Thyroid gland (tissue), 4 donors: ENCODE measurements at regions not wholly inside any gene's neighbourhood (a gene's known extent, or its start where the extent isn't known, plus 50 kb on each side); places are given as distances from the start of the nearest gene placed in this dataset.

Experiments
- DNase-seq, 2 donors: peaks; one replicate each; pipeline ENCODE4 v3.0.0-alpha.2; 2019
- H3K27ac ChIP-seq, 3 donors: fragments of 200-600 bp; sonication (generic); 1 replicate in 2 of 3; 2 replicates in 1 of 3; pipeline ENCODE4 v1.5.1; 2016 to 2019; ENCODE audit warnings: mild to moderate bottlenecking in 1 of 3, moderate library complexity in 1 of 3
- H3K27me3 ChIP-seq: fragments of 200-600 bp; sonication (generic); one replicate; pipeline ENCODE4 v1.5.1; 2019
- H3K36me3 ChIP-seq, 2 donors: fragments of 200-600 bp; sonication (generic); one replicate each; pipeline ENCODE4 v1.5.1; 2016 to 2019
- H3K4me1 ChIP-seq, 2 donors: fragments of 200-600 bp; sonication (generic); one replicate each; pipeline ENCODE4 v1.5.1; 2017 to 2019
- H3K4me3 ChIP-seq, 3 donors: fragments of 200-600 bp; sonication (generic); replicated peaks in 1 of 3; 1 replicate in 2 of 3; 2 replicates in 1 of 3; pipeline ENCODE4 v1.5.1; 2016; ENCODE audit warnings: mild to moderate bottlenecking in 1 of 3
- H3K9me3 ChIP-seq: fragments of 200-600 bp; sonication (generic); one replicate; pipeline ENCODE4 v1.5.1; 2017
- POLR2A ChIP-seq, 2 donors: fragments of 450-650 bp; IDR thresholded peaks; one replicate each; pipeline ENCODE4 v1.6.1; 2017; ENCODE audit warnings: antibody characterized with exemption in 2 of 2, mild to moderate bottlenecking in 2 of 2, moderate library complexity in 1 of 2
- WGBS, 2 donors: methylation state at CpG; one replicate each; pipeline ENCODE4 v1.1.5; 2017; 5-methylcytosine and 5-hydroxymethylcytosine counted together
- intact Hi-C: fragments of 100-400 bp; cut with DNase I; formaldehyde crosslinking; loops from one replicate; pipeline ENCODE4 v1.15.1; 2023
- TF ChIP-seq, protein P1 (sequence below), 6 experiments: fragments of 200-600 bp in 3 of 6; fragments of 450-650 bp in 3 of 6; sonication (generic) in 3 of 6; IDR thresholded peaks; one replicate each; pipeline ENCODE4 v1.5.1; 2016 to 2019; ENCODE audit warnings: antibody characterized with exemption in 6 of 6, mild to moderate bottlenecking in 2 of 6, inconsistent platforms in 1 of 6, moderate library complexity in 1 of 6

DNA sequence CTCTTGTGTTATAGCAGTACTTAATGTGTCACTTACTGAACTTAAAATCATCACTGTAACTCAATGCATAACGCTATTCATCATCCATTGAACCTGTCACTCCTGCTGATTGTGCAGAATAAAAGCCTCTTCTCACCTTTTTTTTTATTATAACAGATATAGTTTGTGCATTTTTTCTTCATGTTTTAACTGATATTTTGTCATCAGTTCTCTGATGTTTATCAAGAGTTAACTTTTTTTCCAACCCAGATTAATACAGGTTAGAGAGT is 100.4 kb downstream of the SLIT2 start:
- peaks cover 22 to 31% of the 10 kb centered on the region in 2 donors for H3K4me1 ChIP-seq
- H3K36me3 ChIP-seq: no peaks in the 10 kb centered on the region
- DNase-seq: no peak
- 89 to 96% methylated on average over 1 of the region's 1 CpG for WGBS, 2 donors
- H3K27ac ChIP-seq: no peak overlapping the region
- TF ChIP-seq POLR2A (IDR thresholded peaks at IDR 0.05): no peak
- TF ChIP-seq, protein P1, sequence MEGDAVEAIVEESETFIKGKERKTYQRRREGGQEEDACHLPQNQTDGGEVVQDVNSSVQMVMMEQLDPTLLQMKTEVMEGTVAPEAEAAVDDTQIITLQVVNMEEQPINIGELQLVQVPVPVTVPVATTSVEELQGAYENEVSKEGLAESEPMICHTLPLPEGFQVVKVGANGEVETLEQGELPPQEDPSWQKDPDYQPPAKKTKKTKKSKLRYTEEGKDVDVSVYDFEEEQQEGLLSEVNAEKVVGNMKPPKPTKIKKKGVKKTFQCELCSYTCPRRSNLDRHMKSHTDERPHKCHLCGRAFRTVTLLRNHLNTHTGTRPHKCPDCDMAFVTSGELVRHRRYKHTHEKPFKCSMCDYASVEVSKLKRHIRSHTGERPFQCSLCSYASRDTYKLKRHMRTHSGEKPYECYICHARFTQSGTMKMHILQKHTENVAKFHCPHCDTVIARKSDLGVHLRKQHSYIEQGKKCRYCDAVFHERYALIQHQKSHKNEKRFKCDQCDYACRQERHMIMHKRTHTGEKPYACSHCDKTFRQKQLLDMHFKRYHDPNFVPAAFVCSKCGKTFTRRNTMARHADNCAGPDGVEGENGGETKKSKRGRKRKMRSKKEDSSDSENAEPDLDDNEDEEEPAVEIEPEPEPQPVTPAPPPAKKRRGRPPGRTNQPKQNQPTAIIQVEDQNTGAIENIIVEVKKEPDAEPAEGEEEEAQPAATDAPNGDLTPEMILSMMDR (IDR thresholded peaks at IDR 0.05): no peak
- no peak overlapping the region for H3K4me3 ChIP-seq
- H3K27me3 ChIP-seq: no peaks in the 10 kb centered on the region
- no peaks in the 10 kb centered on the region for H3K9me3 ChIP-seq
- intact Hi-C loops: no loop called here

- no peak overlapping the region for H3K27ac ChIP-seq
- no peaks in the 10 kb centered on the region for H3K27me3 ChIP-seq
- H3K9me3 ChIP-seq: no peaks in the 10 kb centered on the region
- peaks cover 22 to 31% of the 10 kb centered on the region in 2 donors for H3K4me1 ChIP-seq
- intact Hi-C loops: no loop called here
- TF ChIP-seq, protein P1 (IDR thresholded peaks at IDR 0.05): no peak
- no peak for TF ChIP-seq POLR2A (IDR thresholded peaks at IDR 0.05)
- WGBS, 2 donors: 72 to 78% methylated on average over 2 of the region's 2 CpGs
- no peak for DNase-seq
- no peak overlapping the region for H3K4me3 ChIP-seq
- H3K36me3 ChIP-seq: no peaks in the 10 kb centered on the region
Measured at GRCh38 chr4:20353646-20354045, 101.9 kb downstream of the SLIT2 start.

DNA sequence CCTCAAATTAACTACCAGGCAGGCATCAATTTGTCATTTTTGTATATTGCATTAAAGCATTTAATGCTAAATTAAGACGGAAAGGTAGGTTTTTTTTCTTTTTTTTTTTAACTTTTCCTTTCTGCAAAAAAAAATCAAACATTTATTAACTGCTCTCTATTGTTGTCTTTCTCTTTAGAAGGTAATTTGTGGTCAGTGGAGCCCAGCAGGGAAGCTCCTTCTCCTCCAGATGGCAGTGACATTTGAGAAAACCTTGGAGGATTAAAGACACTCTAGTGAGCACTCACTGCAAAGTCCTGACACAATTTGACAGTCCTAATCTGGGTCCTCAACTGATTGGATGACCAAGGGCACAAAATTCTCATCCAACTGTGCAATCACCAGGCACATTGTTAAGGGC is 102.4 kb downstream of the SLIT2 start:
- intact Hi-C loops: no loop called here
- no peak overlapping the region for H3K4me3 ChIP-seq
- H3K36me3 ChIP-seq: no peaks in the 10 kb centered on the region
- H3K27ac ChIP-seq: no peak overlapping the region
- peaks cover 22 to 31% of the 10 kb centered on the region in 2 donors for H3K4me1 ChIP-seq
- peak in 1 of 2 donors; percentile 3 for DNase-seq
- no peaks in the 10 kb centered on the region for H3K9me3 ChIP-seq
- TF ChIP-seq, protein P1 (IDR thresholded peaks at IDR 0.05): peak in 1 of 6 experiments; percentile 26
- no peak for TF ChIP-seq POLR2A (IDR thresholded peaks at IDR 0.05)
- no peaks in the 10 kb centered on the region for H3K27me3 ChIP-seq
- 42 to 44% methylated on average over 1 of the region's 1 CpG for WGBS, 2 donors

- Histone ChIP-seq H3K9me3 (no peaks in the 10 kb centered on the region), H3K4me1 (peaks cover 22 to 31% of the 10 kb centered on the region in 2 donors), H3K27ac (peak overlapping the region in 1 of 3 donors; percentile 4), H3K4me3 (no peak overlapping the region), H3K27me3 (no peaks in the 10 kb centered on the region), H3K36me3 (no peaks in the 10 kb centered on the region)
- DNase-seq: peak; percentile 57 to 68
- WGBS, 2 donors: 15 to 26% methylated on average over 3 of the region's 3 CpGs
- intact Hi-C loops: no loop called here
- TF ChIP-seq, protein P1 (IDR thresholded peaks at IDR 0.05): no peak
- no peak for TF ChIP-seq POLR2A (IDR thresholded peaks at IDR 0.05)
Measured at GRCh38 chr4:20356565-20356964, 104.9 kb downstream of the SLIT2 start.

DNA sequence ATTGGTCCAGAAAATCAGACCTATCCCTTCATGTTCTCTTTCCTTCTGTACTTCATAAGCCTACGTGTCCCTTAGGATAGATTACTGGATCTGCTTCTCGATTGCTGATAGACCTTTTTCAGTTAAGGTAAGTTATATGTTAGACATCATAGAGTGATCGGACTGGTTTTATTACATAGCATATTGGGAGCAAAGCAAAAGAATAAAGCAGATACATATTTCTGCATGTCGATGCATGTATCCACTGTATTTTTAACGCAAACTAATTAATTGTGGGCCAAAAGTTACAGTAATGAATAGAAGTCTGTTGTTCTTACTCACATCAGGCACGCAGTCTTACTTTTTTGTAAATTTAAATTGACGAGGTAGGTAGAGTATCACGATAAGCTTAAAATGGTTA is 106.4 kb downstream of the SLIT2 start:
- TF ChIP-seq, protein P1 (IDR thresholded peaks at IDR 0.05): no peak
- no peak for TF ChIP-seq POLR2A (IDR thresholded peaks at IDR 0.05)
- intact Hi-C loops: no loop called here
- Histone ChIP-seq H3K27me3 (no peaks in the 10 kb centered on the region), H3K36me3 (no peaks in the 10 kb centered on the region), H3K4me1 (peaks cover 22 to 31% of the 10 kb centered on the region in 2 donors), H3K4me3 (no peak overlapping the region), H3K9me3 (no peaks in the 10 kb centered on the region), H3K27ac (no peak overlapping the region)
- no peak for DNase-seq
- 95 to 96% methylated on average over 8 of the region's 8 CpGs for WGBS, 2 donors
